ENCODE measurements at regions not wholly inside any gene's neighbourhood (a gene's known extent, or its start where the extent isn't known, plus 50 kb on each side); places are given as distances from the start of the nearest gene placed in this dataset.

GRCh38 chr2:114063346-114063745, 173.5 kb downstream of the ACTR3 start:
- no peak for TF ChIP-seq CTCF (IDR thresholded peaks at IDR 0.05)
- DNase-seq (ENCODE audit: low spot score) = no peak

GRCh38 chr2:114065731-114066130, 175.8 kb downstream of the ACTR3 start:
- DNase-seq (ENCODE audit: low spot score) = no peak
- TF ChIP-seq CTCF (IDR thresholded peaks at IDR 0.05) = no peak
- Histone ChIP-seq H3K27ac (no peak overlapping the region), H3K4me3 (no peak overlapping the region)

More at GRCh38 chr2:114063346-114063745, 173.5 kb downstream of the ACTR3 start:
- Histone ChIP-seq H3K27ac (no peak overlapping the region), H3K4me3 (no peak overlapping the region)

- no peak for TF ChIP-seq CTCF (IDR thresholded peaks at IDR 0.05)
- no peak overlapping the region for H3K27ac ChIP-seq
- DNase-seq (ENCODE audit: low spot score) = no peak
- no peak overlapping the region for H3K4me3 ChIP-seq
Measured at GRCh38 chr2:114066186-114066747, 176.4 kb downstream of the ACTR3 start.

- DNase-seq (ENCODE audit: low spot score) = no peak
- TF ChIP-seq CTCF (IDR thresholded peaks at IDR 0.05) = no peak
- H3K4me3 ChIP-seq = no peak overlapping the region
- no peak overlapping the region for H3K27ac ChIP-seq
Measured at GRCh38 chr2:114068438-114068837, 178.5 kb downstream of the ACTR3 start.

GRCh38 chr2:114076961-114077360, 187.1 kb downstream of the ACTR3 start:
- no peak for DNase-seq (ENCODE audit: low spot score)
- no peak overlapping the region for H3K4me3 ChIP-seq
- H3K27ac ChIP-seq = no peak overlapping the region

GRCh38 chr2:114079366-114080004, 189.6 kb downstream of the ACTR3 start:
- no peak for DNase-seq (ENCODE audit: low spot score)
- no peak overlapping the region for H3K27ac ChIP-seq
- no peak overlapping the region for H3K4me3 ChIP-seq
- no peak for TF ChIP-seq CTCF (IDR thresholded peaks at IDR 0.05)

More at GRCh38 chr2:114076961-114077360, 187.1 kb downstream of the ACTR3 start:
- no peak for TF ChIP-seq CTCF (IDR thresholded peaks at IDR 0.05)

Measured in coronary artery (tissue), 2 donors.